ENCODE measurements at regions not wholly inside any gene's neighbourhood (a gene's known extent, or its start where the extent isn't known, plus 50 kb on each side); places are given as distances from the start of the nearest gene placed in this dataset.

DNA sequence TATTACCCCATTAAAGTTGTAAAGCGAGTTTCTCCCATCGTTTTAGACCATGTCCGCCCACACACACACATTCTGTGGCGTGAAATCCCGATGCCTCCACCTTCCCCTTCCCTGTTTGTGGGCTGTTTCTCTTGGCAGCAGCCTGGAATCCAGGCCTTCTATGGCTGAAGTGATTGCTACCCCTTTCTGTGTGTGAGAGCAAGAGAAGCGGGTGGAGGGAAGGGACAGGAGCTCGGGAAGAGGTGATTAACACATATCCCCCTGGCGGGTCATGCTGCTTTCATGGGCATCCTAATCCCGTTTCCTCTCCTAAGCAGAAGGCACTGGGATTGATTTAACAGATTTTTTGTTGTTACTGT is 283.8 kb upstream of the RGMA start:
- Histone ChIP-seq H3K4me1 (ENCODE audit: control insufficient read depth, low read depth, low read length) (no peaks in the 10 kb centered on the region), H3K18ac (ENCODE audit: low read length) (no peak overlapping the region), H2AK5ac (ENCODE audit: low read length) (no peak overlapping the region), H3K4ac (ENCODE audit: low read depth, low read length) (no peak overlapping the region), H3K79me1 (ENCODE audit: low read length) (no peaks in the 10 kb centered on the region), H3K56ac (ENCODE audit: low read length) (no peak overlapping the region), H3K79me2 (ENCODE audit: control insufficient read depth, insufficient read depth, low read length) (no peaks in the 10 kb centered on the region), H4K5ac (ENCODE audit: low read length) (no peak overlapping the region), H4K8ac (ENCODE audit: low read depth, low read length) (no peak overlapping the region), H2BK15ac (replicated peaks; ENCODE audit: low read depth) (no peak overlapping the region), H3K23ac (ENCODE audit: low read length) (no peak overlapping the region), H3K36me3 (ENCODE audit: control insufficient read depth, insufficient read depth, low read length) (no peaks in the 10 kb centered on the region), H3K27ac (ENCODE audit: low read depth, low read length) (no peak overlapping the region), H3K4me2 (ENCODE audit: low read length) (no peak overlapping the region), H3K9ac (ENCODE audit: low read length) (no peak overlapping the region), H2BK120ac (ENCODE audit: low read depth, low read length) (no peak overlapping the region), H2BK5ac (ENCODE audit: low read length) (no peak overlapping the region), H3K4me3 (ENCODE audit: low read length) (no peak overlapping the region), H3K27me3 (ENCODE audit: insufficient read depth, low read length, poor library complexity) (no peaks in the 10 kb centered on the region)
- WGBS (ENCODE audit: extremely low coverage, insufficient coverage, low lambda C conversion rate): no CpG with 5 or more reads among the region's 9 CpGs
- no peak for DNase-seq

GRCh38 chr15:93372208-93372864 is 283.3 kb upstream of the RGMA start:
- Histone ChIP-seq H3K18ac (ENCODE audit: low read length) (no peak overlapping the region), H3K36me3 (ENCODE audit: control insufficient read depth, insufficient read depth, low read length) (no peaks in the 10 kb centered on the region), H2AK5ac (ENCODE audit: low read length) (no peak overlapping the region), H2BK15ac (replicated peaks; ENCODE audit: low read depth) (no peak overlapping the region), H3K9ac (ENCODE audit: low read length) (no peak overlapping the region), H2BK5ac (ENCODE audit: low read length) (no peak overlapping the region), H3K4me1 (ENCODE audit: control insufficient read depth, low read depth, low read length) (no peaks in the 10 kb centered on the region), H4K5ac (ENCODE audit: low read length) (no peak overlapping the region), H3K79me2 (ENCODE audit: control insufficient read depth, insufficient read depth, low read length) (no peaks in the 10 kb centered on the region), H3K79me1 (ENCODE audit: low read length) (no peaks in the 10 kb centered on the region), H3K27ac (ENCODE audit: low read depth, low read length) (no peak overlapping the region), H3K56ac (ENCODE audit: low read length) (no peak overlapping the region), H3K4ac (ENCODE audit: low read depth, low read length) (no peak overlapping the region), H3K23ac (ENCODE audit: low read length) (no peak overlapping the region), H4K8ac (ENCODE audit: low read depth, low read length) (no peak overlapping the region), H3K4me3 (ENCODE audit: low read length) (no peak overlapping the region), H2BK120ac (ENCODE audit: low read depth, low read length) (no peak overlapping the region), H3K27me3 (ENCODE audit: insufficient read depth, low read length, poor library complexity) (no peaks in the 10 kb centered on the region), H3K4me2 (ENCODE audit: low read length) (no peak overlapping the region)
- no CpG with 5 or more reads among the region's 11 CpGs for WGBS (ENCODE audit: extremely low coverage, insufficient coverage, low lambda C conversion rate)
- DNase-seq: no peak

GRCh38 chr15:93366387-93367100 is 277.5 kb upstream of the RGMA start:
- Histone ChIP-seq H2BK15ac (replicated peaks; ENCODE audit: low read depth) (no peak overlapping the region), H3K27me3 (ENCODE audit: insufficient read depth, low read length, poor library complexity) (no peaks in the 10 kb centered on the region), H3K79me1 (ENCODE audit: low read length) (no peaks in the 10 kb centered on the region), H3K4ac (ENCODE audit: low read depth, low read length) (peak overlapping the region; percentile 24), H2BK120ac (ENCODE audit: low read depth, low read length) (no peak overlapping the region), H3K36me3 (ENCODE audit: control insufficient read depth, insufficient read depth, low read length) (no peaks in the 10 kb centered on the region), H3K23ac (ENCODE audit: low read length) (no peak overlapping the region), H2BK5ac (ENCODE audit: low read length) (no peak overlapping the region), H3K4me1 (ENCODE audit: control insufficient read depth, low read depth, low read length) (peaks cover 13% of the 10 kb centered on the region), H3K4me3 (ENCODE audit: low read length) (no peak overlapping the region), H4K5ac (ENCODE audit: low read length) (no peak overlapping the region), H3K79me2 (ENCODE audit: control insufficient read depth, insufficient read depth, low read length) (no peaks in the 10 kb centered on the region), H3K56ac (ENCODE audit: low read length) (no peak overlapping the region), H2AK5ac (ENCODE audit: low read length) (no peak overlapping the region), H3K9ac (ENCODE audit: low read length) (no peak overlapping the region), H3K27ac (ENCODE audit: low read depth, low read length) (no peak overlapping the region), H3K18ac (ENCODE audit: low read length) (peak overlapping the region; percentile 30), H3K4me2 (ENCODE audit: low read length) (no peak overlapping the region), H4K8ac (ENCODE audit: low read depth, low read length) (no peak overlapping the region)
- DNase-seq: peak; percentile 19
- WGBS (ENCODE audit: extremely low coverage, insufficient coverage, low lambda C conversion rate): no CpG with 5 or more reads among the region's 5 CpGs

DNA sequence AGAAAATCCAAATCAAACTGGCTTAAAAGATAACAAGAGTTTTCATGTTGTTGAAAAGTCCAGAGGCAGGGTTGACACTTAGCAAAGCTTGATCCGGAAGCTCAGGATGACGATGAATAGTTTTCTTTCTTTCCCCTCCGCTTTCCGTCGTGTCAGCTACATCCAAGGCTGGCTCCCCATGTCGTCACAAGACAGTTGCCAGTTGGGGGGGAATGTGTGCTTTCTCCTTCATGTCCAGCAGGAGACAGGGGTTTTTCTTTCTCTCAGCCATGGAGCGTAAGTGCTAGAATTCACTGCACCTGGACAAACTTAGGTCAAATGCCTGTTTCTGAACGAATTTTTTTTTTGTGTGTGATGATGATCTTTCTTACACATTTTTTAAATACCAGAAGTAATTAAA is 273.8 kb upstream of the RGMA start:
- Histone ChIP-seq H3K79me2 (ENCODE audit: control insufficient read depth, insufficient read depth, low read length) (no peaks in the 10 kb centered on the region), H4K8ac (ENCODE audit: low read depth, low read length) (no peak overlapping the region), H2BK120ac (ENCODE audit: low read depth, low read length) (no peak overlapping the region), H3K4me2 (ENCODE audit: low read length) (no peak overlapping the region), H3K27me3 (ENCODE audit: insufficient read depth, low read length, poor library complexity) (no peaks in the 10 kb centered on the region), H3K4me3 (ENCODE audit: low read length) (no peak overlapping the region), H3K18ac (ENCODE audit: low read length) (no peak overlapping the region), H2BK5ac (ENCODE audit: low read length) (no peak overlapping the region), H3K9ac (ENCODE audit: low read length) (no peak overlapping the region), H2AK5ac (ENCODE audit: low read length) (no peak overlapping the region), H3K56ac (ENCODE audit: low read length) (no peak overlapping the region), H3K23ac (ENCODE audit: low read length) (no peak overlapping the region), H4K5ac (ENCODE audit: low read length) (no peak overlapping the region), H3K36me3 (ENCODE audit: control insufficient read depth, insufficient read depth, low read length) (no peaks in the 10 kb centered on the region), H3K4me1 (ENCODE audit: control insufficient read depth, low read depth, low read length) (peaks cover 13% of the 10 kb centered on the region), H3K79me1 (ENCODE audit: low read length) (no peaks in the 10 kb centered on the region), H3K4ac (ENCODE audit: low read depth, low read length) (no peak overlapping the region), H3K27ac (ENCODE audit: low read depth, low read length) (no peak overlapping the region), H2BK15ac (replicated peaks; ENCODE audit: low read depth) (no peak overlapping the region)
- no CpG with 5 or more reads among the region's 8 CpGs for WGBS (ENCODE audit: extremely low coverage, insufficient coverage, low lambda C conversion rate)
- peak; percentile 67 for DNase-seq

DNA sequence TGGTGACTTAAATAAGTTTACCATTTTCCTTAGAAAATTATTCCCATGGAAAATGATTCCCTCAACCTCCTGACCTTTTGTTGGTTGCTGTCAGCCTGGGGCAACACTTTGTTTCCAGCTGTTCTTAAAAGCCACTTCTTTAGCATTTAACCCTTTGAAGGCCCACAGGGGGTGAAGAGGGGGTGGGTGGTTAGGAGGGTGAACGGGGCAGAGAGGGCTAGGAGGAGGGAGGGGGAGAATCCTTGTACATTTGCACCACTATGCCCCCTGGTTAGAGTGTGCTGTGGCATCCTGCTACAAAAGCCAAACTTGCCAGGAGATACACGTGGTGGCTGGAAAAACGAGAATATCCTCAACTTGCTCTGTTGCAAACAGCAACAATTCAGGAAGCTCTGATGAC is 273.2 kb upstream of the RGMA start:
- Histone ChIP-seq H3K56ac (ENCODE audit: low read length) (peak overlapping the region; percentile 15), H2BK5ac (ENCODE audit: low read length) (no peak overlapping the region), H3K36me3 (ENCODE audit: control insufficient read depth, insufficient read depth, low read length) (no peaks in the 10 kb centered on the region), H2BK120ac (ENCODE audit: low read depth, low read length) (no peak overlapping the region), H3K4me3 (ENCODE audit: low read length) (no peak overlapping the region), H2AK5ac (ENCODE audit: low read length) (no peak overlapping the region), H3K79me2 (ENCODE audit: control insufficient read depth, insufficient read depth, low read length) (no peaks in the 10 kb centered on the region), H3K9ac (ENCODE audit: low read length) (no peak overlapping the region), H3K27me3 (ENCODE audit: insufficient read depth, low read length, poor library complexity) (no peaks in the 10 kb centered on the region), H4K5ac (ENCODE audit: low read length) (no peak overlapping the region), H3K18ac (ENCODE audit: low read length) (no peak overlapping the region), H2BK15ac (replicated peaks; ENCODE audit: low read depth) (no peak overlapping the region), H3K4ac (ENCODE audit: low read depth, low read length) (no peak overlapping the region), H4K8ac (ENCODE audit: low read depth, low read length) (no peak overlapping the region), H3K79me1 (ENCODE audit: low read length) (no peaks in the 10 kb centered on the region), H3K4me2 (ENCODE audit: low read length) (no peak overlapping the region), H3K27ac (ENCODE audit: low read depth, low read length) (no peak overlapping the region), H3K4me1 (ENCODE audit: control insufficient read depth, low read depth, low read length) (peaks cover 13% of the 10 kb centered on the region), H3K23ac (ENCODE audit: low read length) (no peak overlapping the region)
- DNase-seq: peak; percentile 43
- no CpG with 5 or more reads among the region's 3 CpGs for WGBS (ENCODE audit: extremely low coverage, insufficient coverage, low lambda C conversion rate)

DNA sequence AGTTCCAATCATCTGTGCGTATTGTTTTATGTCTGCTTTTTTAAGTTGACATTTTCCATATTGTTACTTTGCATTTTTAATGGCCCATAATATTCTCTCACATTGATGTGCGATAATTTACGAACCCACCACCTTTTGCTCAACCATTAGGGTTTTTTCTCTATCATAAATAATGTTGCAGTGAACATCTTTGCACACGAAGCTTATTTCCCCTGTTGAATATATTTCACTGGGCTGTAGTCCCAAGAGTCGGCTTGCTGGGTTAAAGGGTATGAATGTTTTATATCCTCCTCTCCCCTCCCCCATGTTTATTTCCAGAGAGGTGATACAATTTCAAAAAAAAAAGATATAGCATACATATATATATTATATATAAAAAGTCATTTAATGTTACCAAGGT is 272.7 kb upstream of the RGMA start:
- H3K4me2 ChIP-seq (ENCODE audit: low read length): no peak overlapping the region
- no peaks in the 10 kb centered on the region for H3K36me3 ChIP-seq (ENCODE audit: control insufficient read depth, insufficient read depth, low read length)
- H2BK120ac ChIP-seq (ENCODE audit: low read depth, low read length): no peak overlapping the region
- no peak overlapping the region for H4K8ac ChIP-seq (ENCODE audit: low read depth, low read length)
- H3K9ac ChIP-seq (ENCODE audit: low read length): no peak overlapping the region
- no peak for DNase-seq
- H3K79me2 ChIP-seq (ENCODE audit: control insufficient read depth, insufficient read depth, low read length): no peaks in the 10 kb centered on the region
- no peak overlapping the region for H3K18ac ChIP-seq (ENCODE audit: low read length)
- H3K4ac ChIP-seq (ENCODE audit: low read depth, low read length): no peak overlapping the region
- no peaks in the 10 kb centered on the region for H3K79me1 ChIP-seq (ENCODE audit: low read length)
- H3K23ac ChIP-seq (ENCODE audit: low read length): no peak overlapping the region
- H3K56ac ChIP-seq (ENCODE audit: low read length): no peak overlapping the region
- H2BK15ac ChIP-seq (replicated peaks; ENCODE audit: low read depth): no peak overlapping the region
- no peaks in the 10 kb centered on the region for H3K27me3 ChIP-seq (ENCODE audit: insufficient read depth, low read length, poor library complexity)
- H3K27ac ChIP-seq (ENCODE audit: low read depth, low read length): no peak overlapping the region
- peaks cover 10% of the 10 kb centered on the region for H3K4me1 ChIP-seq (ENCODE audit: control insufficient read depth, low read depth, low read length)
- no peak overlapping the region for H2BK5ac ChIP-seq (ENCODE audit: low read length)
- no CpG with 5 or more reads among the region's 5 CpGs for WGBS (ENCODE audit: extremely low coverage, insufficient coverage, low lambda C conversion rate)
- H3K4me3 ChIP-seq (ENCODE audit: low read length): no peak overlapping the region
- H4K5ac ChIP-seq (ENCODE audit: low read length): no peak overlapping the region
- H2AK5ac ChIP-seq (ENCODE audit: low read length): no peak overlapping the region
